ENCODE measurements at regions not wholly inside any gene's neighbourhood (a gene's known extent, or its start where the extent isn't known, plus 50 kb on each side); places are given as distances from the start of the nearest gene placed in this dataset.

GRCh38 chr9:82454509-82455190 lies 466.1 kb downstream of the SPATA31D1 start:
- no peak overlapping the region for H3K4me3 ChIP-seq (ENCODE audit: low read length)
- H3K27ac ChIP-seq (ENCODE audit: low read depth, low read length): no peak overlapping the region
- no peaks in the 10 kb centered on the region for H3K36me3 ChIP-seq (ENCODE audit: insufficient read depth, low read length)
- no peaks in the 10 kb centered on the region for H3K27me3 ChIP-seq (ENCODE audit: insufficient read depth, low read length)
- no peak overlapping the region for H3K9ac ChIP-seq (ENCODE audit: low read depth, low read length)
- no peaks in the 10 kb centered on the region for H3K4me1 ChIP-seq (ENCODE audit: insufficient read depth, low read length)
- WGBS: 92% methylated on average over 3 of the region's 3 CpGs
- 0 out of 2 replicates have a peak, but pooled peaks cover 3% of the 10 kb centered on the region for H3K9me3 ChIP-seq (ENCODE audit: insufficient read depth, low read depth, low read length)

- Histone ChIP-seq H3K27me3 (ENCODE audit: insufficient read depth, low read length) (no peaks in the 10 kb centered on the region), H3K9ac (ENCODE audit: low read depth, low read length) (no peak overlapping the region), H3K27ac (ENCODE audit: low read depth, low read length) (no peak overlapping the region), H3K4me3 (ENCODE audit: low read length) (no peak overlapping the region), H3K9me3 (ENCODE audit: insufficient read depth, low read depth, low read length) (no peaks in the 10 kb centered on the region), H3K36me3 (ENCODE audit: insufficient read depth, low read length) (no peaks in the 10 kb centered on the region), H3K4me1 (ENCODE audit: insufficient read depth, low read length) (no peaks in the 10 kb centered on the region)
- WGBS: 83% methylated on average over 1 of the region's 1 CpG
Measured at GRCh38 chr9:82456642-82457041, 468.1 kb downstream of the SPATA31D1 start.

GRCh38 chr9:82457298-82457697 lies 468.7 kb downstream of the SPATA31D1 start:
- H3K4me3 ChIP-seq (ENCODE audit: low read length): no peak overlapping the region
- H3K4me1 ChIP-seq (ENCODE audit: insufficient read depth, low read length): no peaks in the 10 kb centered on the region
- no peaks in the 10 kb centered on the region for H3K36me3 ChIP-seq (ENCODE audit: insufficient read depth, low read length)
- no peaks in the 10 kb centered on the region for H3K9me3 ChIP-seq (ENCODE audit: insufficient read depth, low read depth, low read length)
- no peak overlapping the region for H3K27ac ChIP-seq (ENCODE audit: low read depth, low read length)
- H3K27me3 ChIP-seq (ENCODE audit: insufficient read depth, low read length): no peaks in the 10 kb centered on the region
- WGBS: 100% methylated on average over 1 of the region's 2 CpGs
- H3K9ac ChIP-seq (ENCODE audit: low read depth, low read length): no peak overlapping the region

- no peak overlapping the region for H3K4me3 ChIP-seq (ENCODE audit: low read length)
- no peaks in the 10 kb centered on the region for H3K27me3 ChIP-seq (ENCODE audit: insufficient read depth, low read length)
- no peak overlapping the region for H3K9ac ChIP-seq (ENCODE audit: low read depth, low read length)
- no peaks in the 10 kb centered on the region for H3K4me1 ChIP-seq (ENCODE audit: insufficient read depth, low read length)
- no peaks in the 10 kb centered on the region for H3K36me3 ChIP-seq (ENCODE audit: insufficient read depth, low read length)
- no peak overlapping the region for H3K27ac ChIP-seq (ENCODE audit: low read depth, low read length)
- 76% methylated on average over 5 of the region's 5 CpGs for WGBS
- H3K9me3 ChIP-seq (ENCODE audit: insufficient read depth, low read depth, low read length): no peaks in the 10 kb centered on the region
Measured at GRCh38 chr9:82457891-82458290, 469.3 kb downstream of the SPATA31D1 start.

GRCh38 chr9:82458296-82458695 lies 469.7 kb downstream of the SPATA31D1 start:
- no peaks in the 10 kb centered on the region for H3K36me3 ChIP-seq (ENCODE audit: insufficient read depth, low read length)
- H3K9me3 ChIP-seq (ENCODE audit: insufficient read depth, low read depth, low read length): no peaks in the 10 kb centered on the region
- H3K27ac ChIP-seq (ENCODE audit: low read depth, low read length): no peak overlapping the region
- no peak overlapping the region for H3K4me3 ChIP-seq (ENCODE audit: low read length)
- 92% methylated on average over 2 of the region's 2 CpGs for WGBS
- no peak overlapping the region for H3K9ac ChIP-seq (ENCODE audit: low read depth, low read length)
- H3K27me3 ChIP-seq (ENCODE audit: insufficient read depth, low read length): no peaks in the 10 kb centered on the region
- no peaks in the 10 kb centered on the region for H3K4me1 ChIP-seq (ENCODE audit: insufficient read depth, low read length)

- no peak overlapping the region for H3K9ac ChIP-seq (ENCODE audit: low read depth, low read length)
- H3K27ac ChIP-seq (ENCODE audit: low read depth, low read length): no peak overlapping the region
- H3K4me3 ChIP-seq (ENCODE audit: low read length): no peak overlapping the region
- H3K27me3 ChIP-seq (ENCODE audit: insufficient read depth, low read length): no peaks in the 10 kb centered on the region
- H3K4me1 ChIP-seq (ENCODE audit: insufficient read depth, low read length): no peaks in the 10 kb centered on the region; the same call in 1 of the 2 replicates
- 63% methylated on average over 11 of the region's 11 CpGs for WGBS
- no peaks in the 10 kb centered on the region for H3K9me3 ChIP-seq (ENCODE audit: insufficient read depth, low read depth, low read length)
- no peaks in the 10 kb centered on the region for H3K36me3 ChIP-seq (ENCODE audit: insufficient read depth, low read length)
Measured at GRCh38 chr9:82466616-82467260, 478.2 kb downstream of the SPATA31D1 start.

GRCh38 chr9:82467436-82467835 lies 478.9 kb downstream of the SPATA31D1 start:
- H3K4me3 ChIP-seq (ENCODE audit: low read length): no peak overlapping the region
- no peak overlapping the region for H3K9ac ChIP-seq (ENCODE audit: low read depth, low read length)
- WGBS: 100% methylated on average over 2 of the region's 2 CpGs
- H3K27me3 ChIP-seq (ENCODE audit: insufficient read depth, low read length): no peaks in the 10 kb centered on the region
- no peaks in the 10 kb centered on the region; the same call in 1 of the 2 replicates for H3K4me1 ChIP-seq (ENCODE audit: insufficient read depth, low read length)
- H3K9me3 ChIP-seq (ENCODE audit: insufficient read depth, low read depth, low read length): no peaks in the 10 kb centered on the region
- no peaks in the 10 kb centered on the region for H3K36me3 ChIP-seq (ENCODE audit: insufficient read depth, low read length)
- no peak overlapping the region for H3K27ac ChIP-seq (ENCODE audit: low read depth, low read length)

- Histone ChIP-seq H3K27ac (ENCODE audit: low read depth, low read length) (no peak overlapping the region), H3K9ac (ENCODE audit: low read depth, low read length) (no peak overlapping the region), H3K9me3 (ENCODE audit: insufficient read depth, low read depth, low read length) (no peaks in the 10 kb centered on the region), H3K27me3 (ENCODE audit: insufficient read depth, low read length) (no peaks in the 10 kb centered on the region), H3K4me1 (ENCODE audit: insufficient read depth, low read length) (no peaks in the 10 kb centered on the region), H3K36me3 (ENCODE audit: insufficient read depth, low read length) (no peaks in the 10 kb centered on the region), H3K4me3 (ENCODE audit: low read length) (no peak overlapping the region)
Measured at GRCh38 chr9:82474235-82474634, 485.7 kb downstream of the SPATA31D1 start.

GRCh38 chr9:82475584-82476301 lies 487.2 kb downstream of the SPATA31D1 start:
- H3K27ac ChIP-seq (ENCODE audit: low read depth, low read length): no peak overlapping the region
- H3K27me3 ChIP-seq (ENCODE audit: insufficient read depth, low read length): no peaks in the 10 kb centered on the region
- no peak overlapping the region for H3K9ac ChIP-seq (ENCODE audit: low read depth, low read length)
- no peaks in the 10 kb centered on the region for H3K36me3 ChIP-seq (ENCODE audit: insufficient read depth, low read length)
- H3K9me3 ChIP-seq (ENCODE audit: insufficient read depth, low read depth, low read length): no peaks in the 10 kb centered on the region
- WGBS: 88% methylated on average over 1 of the region's 4 CpGs
- H3K4me1 ChIP-seq (ENCODE audit: insufficient read depth, low read length): no peaks in the 10 kb centered on the region
- no peak overlapping the region for H3K4me3 ChIP-seq (ENCODE audit: low read length)

- no peaks in the 10 kb centered on the region for H3K36me3 ChIP-seq (ENCODE audit: insufficient read depth, low read length)
- 88% methylated on average over 1 of the region's 2 CpGs for WGBS
- H3K9me3 ChIP-seq (ENCODE audit: insufficient read depth, low read depth, low read length): no peaks in the 10 kb centered on the region
- no peak overlapping the region for H3K4me3 ChIP-seq (ENCODE audit: low read length)
- H3K9ac ChIP-seq (ENCODE audit: low read depth, low read length): no peak overlapping the region
- H3K27me3 ChIP-seq (ENCODE audit: insufficient read depth, low read length): no peaks in the 10 kb centered on the region
- no peaks in the 10 kb centered on the region for H3K4me1 ChIP-seq (ENCODE audit: insufficient read depth, low read length)
- no peak overlapping the region for H3K27ac ChIP-seq (ENCODE audit: low read depth, low read length)
Measured at GRCh38 chr9:82480921-82481320, 492.3 kb downstream of the SPATA31D1 start.

- no peak overlapping the region for H3K27ac ChIP-seq (ENCODE audit: low read depth, low read length)
- H3K9ac ChIP-seq (ENCODE audit: low read depth, low read length): no peak overlapping the region
- H3K36me3 ChIP-seq (ENCODE audit: insufficient read depth, low read length): no peaks in the 10 kb centered on the region
- no peak overlapping the region for H3K4me3 ChIP-seq (ENCODE audit: low read length)
- peaks cover 15% of the 10 kb centered on the region; the same call in 1 of the 2 replicates for H3K4me1 ChIP-seq (ENCODE audit: insufficient read depth, low read length)
- WGBS: 90% methylated on average over 2 of the region's 2 CpGs
- H3K9me3 ChIP-seq (ENCODE audit: insufficient read depth, low read depth, low read length): no peaks in the 10 kb centered on the region
- H3K27me3 ChIP-seq (ENCODE audit: insufficient read depth, low read length): no peaks in the 10 kb centered on the region
Measured at GRCh38 chr9:82487935-82488312, 499.4 kb downstream of the SPATA31D1 start.

Measured in HUES64 (cell line).